Left lung (tissue), 4 donors: ENCODE measurements at regions not wholly inside any gene's neighbourhood (a gene's known extent, or its start where the extent isn't known, plus 50 kb on each side); places are given as distances from the start of the nearest gene placed in this dataset.

Experiments
- ATAC-seq: fragments of 200-7000 bp; cut with Tn5 transposase; one replicate; pipeline ENCODE4 v1.9.1; 2020; ENCODE audit warnings: moderate library complexity
- DNase-seq, 4 donors: peaks; one replicate each; pipeline ENCODE4 v3.0.0-alpha.2; 2013 to 2020
- H3K27ac ChIP-seq, 2 donors: fragments of 200-600 bp; sonication (generic) in 1 of 2; one replicate each; pipeline versions ENCODE4 v1.5.0 to v1.8.0; 2020 to 2021
- H3K27me3 ChIP-seq, 2 donors: fragments of 200-600 bp; sonication (generic) in 1 of 2; one replicate each; pipeline versions ENCODE4 v1.5.0 to v1.8.0; 2020 to 2021
- H3K36me3 ChIP-seq, 2 donors: fragments of 200-600 bp; sonication (generic) in 1 of 2; one replicate each; pipeline versions ENCODE4 v1.5.0 to v1.8.0; 2020 to 2021
- H3K4me1 ChIP-seq, 2 donors: fragments of 200-600 bp; one replicate each; pipeline ENCODE4 v1.8.0; 2021
- H3K4me3 ChIP-seq, 2 donors: fragments of 200-600 bp; sonication (generic) in 1 of 2; one replicate each; pipeline versions ENCODE4 v1.5.0 to v1.8.0; 2020 to 2021; ENCODE audit warnings: mild to moderate bottlenecking in 1 of 2
- H3K9me3 ChIP-seq, 2 donors: fragments of 200-600 bp; sonication (generic) in 1 of 2; one replicate each; pipeline versions ENCODE4 v1.5.0 to v1.8.0; 2020 to 2021
- CTCF ChIP-seq, 2 donors: fragments of 200-600 bp; sonication (generic) in 1 of 2; IDR thresholded peaks; one replicate each; pipeline versions ENCODE4 v1.5.0 to v1.8.0; 2021; ENCODE audit warnings: antibody characterized with exemption in 2 of 2
- intact Hi-C, 2 donors: fragments of 100-400 bp; cut with DNase I; formaldehyde crosslinking; loops; one replicate each; pipeline versions ENCODE4 v1.11.2 to v1.14.2; 2022
- donor health status: DM: no; HTN: yes; CAD: no.
- donor health status: DM: no; HTN: no; CAD: no.

DNA sequence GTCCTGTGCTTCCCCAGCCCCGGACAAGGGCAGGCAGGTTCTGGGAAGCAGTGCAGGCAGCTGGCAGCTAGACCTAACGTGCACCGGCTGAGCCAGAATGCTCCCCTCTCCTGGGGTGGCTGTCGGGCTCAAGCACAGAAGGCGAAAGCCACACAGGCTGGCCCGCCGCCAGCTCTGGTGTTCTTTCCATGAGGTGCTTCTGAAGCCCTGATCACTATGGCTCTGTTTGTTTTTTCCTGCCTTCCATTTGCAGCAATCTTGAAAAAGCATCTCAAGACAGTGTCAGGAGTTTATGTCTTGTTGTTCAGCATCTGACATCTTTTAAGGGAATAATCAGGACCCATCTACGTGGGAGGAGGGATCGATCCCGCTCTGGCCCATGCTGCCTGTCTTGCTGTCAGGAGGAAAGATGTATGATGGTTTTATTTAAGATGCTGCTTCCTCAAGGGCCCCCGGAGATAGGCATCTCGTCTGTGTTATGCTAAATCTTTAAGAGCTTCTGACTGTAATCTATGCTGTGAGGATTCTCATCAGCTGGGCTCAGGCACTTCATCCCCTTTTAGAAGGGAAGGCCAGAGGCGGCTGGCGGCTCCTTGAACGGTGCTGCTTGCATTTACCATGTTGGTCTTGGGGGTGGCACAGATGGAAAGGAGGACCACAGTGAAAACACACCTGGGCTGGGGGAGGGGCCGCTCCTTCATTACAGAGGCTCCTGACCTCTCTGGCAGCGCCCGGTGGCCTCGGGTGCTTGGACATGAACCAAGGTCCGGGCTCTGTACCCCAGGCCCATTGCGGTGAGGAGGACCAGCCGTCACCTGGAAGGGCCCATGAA, 118.5 kb upstream of the HDAC4 start:
- Histone ChIP-seq H3K4me3 (no peak overlapping the region), H3K4me1 (no peaks in the 10 kb centered on the region), H3K27me3 (peaks cover 0 to 8% of the 10 kb centered on the region in 2 donors), H3K27ac (no peak overlapping the region), H3K36me3 (no peaks in the 10 kb centered on the region), H3K9me3 (no peaks in the 10 kb centered on the region)
- no peak for TF ChIP-seq CTCF (IDR thresholded peaks at IDR 0.05)
- intact Hi-C loops, result no loop called here
- peak in 1 of 4 donors; percentile 28 for DNase-seq
- ATAC-seq, result no peak

GRCh38 chr2:239518286-239519088, 117.7 kb upstream of the HDAC4 start:
- no peak for ATAC-seq
- intact Hi-C loops, result no loop called here
- no peaks in the 10 kb centered on the region for H3K9me3 ChIP-seq
- peaks cover 0 to 8% of the 10 kb centered on the region in 2 donors for H3K27me3 ChIP-seq
- H3K36me3 ChIP-seq, result no peaks in the 10 kb centered on the region
- H3K27ac ChIP-seq, result no peak overlapping the region
- TF ChIP-seq CTCF (IDR thresholded peaks at IDR 0.05), result no peak
- no peak overlapping the region for H3K4me3 ChIP-seq
- DNase-seq, result no peak
- H3K4me1 ChIP-seq, result no peaks in the 10 kb centered on the region

DNA sequence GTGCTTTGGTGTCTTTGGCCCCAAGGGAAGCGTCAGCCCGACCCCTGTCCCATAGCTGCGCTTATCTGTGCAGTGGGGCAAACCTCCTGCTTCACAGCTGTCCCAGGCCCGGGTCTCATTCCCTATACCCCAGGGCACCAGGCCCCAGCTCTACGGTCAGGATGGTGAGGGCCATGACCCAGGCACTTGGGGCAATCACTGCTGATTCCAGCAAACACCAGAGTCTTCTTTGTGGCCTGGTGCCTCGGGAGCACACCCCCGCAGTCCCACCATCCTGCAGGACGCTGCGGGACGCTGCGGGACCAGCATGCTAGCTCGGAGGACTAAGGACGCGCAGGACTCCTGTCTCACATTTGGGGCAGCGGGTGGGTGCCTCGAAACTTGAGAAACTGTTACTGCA, 116.9 kb upstream of the HDAC4 start:
- DNase-seq (no peak), ATAC-seq (no peak)
- intact Hi-C loops, result no loop called here
- Histone ChIP-seq H3K4me3 (no peak overlapping the region), H3K9me3 (no peaks in the 10 kb centered on the region), H3K4me1 (no peaks in the 10 kb centered on the region), H3K36me3 (no peaks in the 10 kb centered on the region), H3K27ac (no peak overlapping the region), H3K27me3 (no peaks in the 10 kb centered on the region)
- TF ChIP-seq CTCF (IDR thresholded peaks at IDR 0.05), result no peak

GRCh38 chr2:239516954-239517305, 116.1 kb upstream of the HDAC4 start:
- ATAC-seq (no peak), DNase-seq (no peak)
- Histone ChIP-seq H3K36me3 (no peaks in the 10 kb centered on the region), H3K27ac (no peak overlapping the region), H3K9me3 (no peaks in the 10 kb centered on the region), H3K4me3 (no peak overlapping the region), H3K27me3 (no peaks in the 10 kb centered on the region), H3K4me1 (no peaks in the 10 kb centered on the region)
- intact Hi-C loops, result no loop called here
- TF ChIP-seq CTCF (IDR thresholded peaks at IDR 0.05), result no peak

GRCh38 chr2:239516286-239516953, 115.6 kb upstream of the HDAC4 start:
- Histone ChIP-seq H3K27me3 (no peaks in the 10 kb centered on the region), H3K36me3 (no peaks in the 10 kb centered on the region), H3K27ac (no peak overlapping the region), H3K4me1 (no peaks in the 10 kb centered on the region), H3K4me3 (no peak overlapping the region), H3K9me3 (no peaks in the 10 kb centered on the region)
- DNase-seq, result no peak
- intact Hi-C loops, result no loop called here
- no peak for ATAC-seq
- no peak for TF ChIP-seq CTCF (IDR thresholded peaks at IDR 0.05)
